GM12865 (cell line): ENCODE measurements at regions not wholly inside any gene's neighbourhood (a gene's known extent, or its start where the extent isn't known, plus 50 kb on each side); places are given as distances from the start of the nearest gene placed in this dataset.

Experiments
- DNase-seq: peaks from one replicate; pipeline ENCODE4 v3.0.0; 2010; ENCODE audit warnings: low read depth
- H3K4me3 ChIP-seq: 2 replicates; pipeline ENCODE4 v1.5.1; 2011; ENCODE audit warnings: mild to moderate bottlenecking, low read depth, low read length, control low read depth
- TF ChIP-seq, protein P1 (sequence below): IDR thresholded peaks from 2 replicates; pipeline ENCODE4 v1.5.1; 2011; ENCODE audit warnings: low read length, control low read depth, low read depth, inconsistent platforms; ENCODE audit not compliant: insufficient read depth; ENCODE audit errors: missing control alignments

DNA sequence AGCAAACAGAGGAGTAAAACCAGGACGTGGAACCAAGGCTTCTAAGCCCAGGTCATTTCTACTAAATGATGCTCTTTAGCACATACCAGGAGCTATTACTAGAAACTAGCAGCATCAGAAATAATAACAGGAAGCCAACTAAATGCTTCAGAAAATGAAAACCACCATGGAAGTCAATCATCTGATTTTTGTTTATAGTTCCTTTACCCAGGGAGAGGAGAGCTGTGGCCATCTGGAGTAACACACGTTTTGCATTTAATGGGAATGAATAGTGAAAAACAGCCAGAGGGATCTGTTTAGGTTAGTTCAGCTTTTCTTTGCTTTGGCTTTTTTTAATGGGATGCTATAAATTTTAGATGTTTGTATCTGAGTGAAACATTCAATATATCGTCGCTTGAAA, 250.7 kb upstream of the ARHGAP20 start:
- no peak for DNase-seq
- no peak overlapping the region for H3K4me3 ChIP-seq
- TF ChIP-seq, protein P1, sequence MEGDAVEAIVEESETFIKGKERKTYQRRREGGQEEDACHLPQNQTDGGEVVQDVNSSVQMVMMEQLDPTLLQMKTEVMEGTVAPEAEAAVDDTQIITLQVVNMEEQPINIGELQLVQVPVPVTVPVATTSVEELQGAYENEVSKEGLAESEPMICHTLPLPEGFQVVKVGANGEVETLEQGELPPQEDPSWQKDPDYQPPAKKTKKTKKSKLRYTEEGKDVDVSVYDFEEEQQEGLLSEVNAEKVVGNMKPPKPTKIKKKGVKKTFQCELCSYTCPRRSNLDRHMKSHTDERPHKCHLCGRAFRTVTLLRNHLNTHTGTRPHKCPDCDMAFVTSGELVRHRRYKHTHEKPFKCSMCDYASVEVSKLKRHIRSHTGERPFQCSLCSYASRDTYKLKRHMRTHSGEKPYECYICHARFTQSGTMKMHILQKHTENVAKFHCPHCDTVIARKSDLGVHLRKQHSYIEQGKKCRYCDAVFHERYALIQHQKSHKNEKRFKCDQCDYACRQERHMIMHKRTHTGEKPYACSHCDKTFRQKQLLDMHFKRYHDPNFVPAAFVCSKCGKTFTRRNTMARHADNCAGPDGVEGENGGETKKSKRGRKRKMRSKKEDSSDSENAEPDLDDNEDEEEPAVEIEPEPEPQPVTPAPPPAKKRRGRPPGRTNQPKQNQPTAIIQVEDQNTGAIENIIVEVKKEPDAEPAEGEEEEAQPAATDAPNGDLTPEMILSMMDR, result no peak

DNA sequence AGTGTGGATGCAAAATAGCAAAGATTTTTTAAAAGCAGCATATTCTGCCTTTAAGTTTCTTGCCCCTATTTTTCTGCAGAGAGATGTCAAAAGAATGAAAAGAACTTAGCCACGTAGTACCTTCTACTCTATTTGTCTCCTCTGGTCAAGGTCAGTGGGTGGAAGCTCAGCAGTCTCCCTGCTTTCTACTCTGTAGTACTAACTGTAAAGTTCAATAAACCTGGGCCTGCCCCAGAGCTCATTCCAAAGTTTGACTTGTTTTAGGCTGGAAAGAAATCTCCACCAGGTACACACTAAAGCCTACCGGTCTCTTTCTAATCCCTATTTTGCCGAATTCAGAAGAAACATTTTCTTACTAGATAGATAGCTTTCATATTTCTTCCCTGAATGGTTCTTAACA, 247.9 kb upstream of the ARHGAP20 start:
- DNase-seq, result no peak
- TF ChIP-seq, protein P1, result no peak
- no peak overlapping the region for H3K4me3 ChIP-seq

DNA sequence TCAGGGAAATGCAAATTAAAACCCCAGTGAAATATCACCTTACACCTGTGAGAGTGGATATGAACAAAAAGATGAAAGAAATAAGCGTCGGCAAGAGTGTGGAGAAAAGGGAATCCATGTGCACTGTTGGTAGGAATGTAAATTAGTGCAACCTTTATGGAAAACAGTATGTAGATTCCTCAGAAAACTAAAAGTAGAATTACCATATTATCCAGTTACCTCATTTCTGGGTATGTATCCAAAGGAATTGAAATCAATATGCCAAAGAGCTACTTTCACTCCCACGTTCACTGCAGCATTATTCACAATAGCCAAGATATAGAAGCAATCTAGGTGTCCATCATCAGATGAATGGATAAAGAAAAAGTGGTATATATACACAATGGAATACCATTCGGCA, 246.0 kb upstream of the ARHGAP20 start:
- TF ChIP-seq, protein P1, result no peak
- no peak for DNase-seq
- H3K4me3 ChIP-seq, result no peak overlapping the region

DNA sequence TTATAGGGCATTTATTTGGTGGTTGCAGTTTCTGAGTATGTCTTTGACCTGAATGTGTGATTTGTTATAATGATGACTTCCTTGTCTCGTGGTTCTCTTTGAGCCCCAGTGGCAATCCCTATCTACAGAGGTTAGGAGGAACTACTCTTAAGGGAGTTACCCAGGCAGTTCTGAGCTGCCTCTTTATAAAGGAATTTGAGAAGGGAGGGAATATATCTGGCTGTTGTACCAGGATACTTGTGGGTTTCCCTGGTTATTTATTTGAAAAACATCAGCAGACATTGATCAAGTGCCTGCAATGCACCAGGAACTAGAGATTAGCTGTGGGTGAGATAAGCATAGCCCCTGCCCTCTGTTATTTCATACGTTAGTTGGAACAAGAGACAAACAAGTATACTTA, 243.5 kb upstream of the ARHGAP20 start:
- no peak overlapping the region for H3K4me3 ChIP-seq
- TF ChIP-seq, protein P1, result no peak
- no peak for DNase-seq

DNA sequence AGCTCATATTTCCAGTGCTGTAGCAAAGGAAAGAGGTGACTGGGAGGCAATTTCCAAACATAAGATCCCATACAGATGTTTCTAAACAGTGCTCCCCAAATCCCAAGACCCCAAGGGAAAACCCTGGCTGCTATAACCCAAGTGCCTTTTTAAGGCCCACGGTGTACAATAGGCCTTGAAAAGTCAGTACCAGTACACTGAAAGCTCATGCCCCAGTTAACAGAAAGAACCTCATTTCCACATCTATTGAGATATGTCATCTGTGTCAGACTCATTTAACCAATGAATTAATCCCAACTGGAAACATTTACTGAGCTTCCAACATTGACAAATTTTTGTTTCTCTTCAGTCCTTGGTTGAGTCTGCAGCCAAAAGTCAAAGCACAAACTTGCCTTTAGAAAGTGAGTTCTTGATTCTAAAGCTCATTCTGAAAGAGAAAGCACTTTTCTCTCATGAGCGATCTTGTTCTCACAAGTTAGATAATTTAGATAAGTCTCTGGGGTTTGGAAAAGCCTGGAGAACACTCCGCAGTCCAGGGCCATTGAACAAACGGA, 239.8 kb upstream of the ARHGAP20 start:
- peak; percentile 33 for DNase-seq
- H3K4me3 ChIP-seq, result no peak overlapping the region
- TF ChIP-seq, protein P1, result no peak

DNA sequence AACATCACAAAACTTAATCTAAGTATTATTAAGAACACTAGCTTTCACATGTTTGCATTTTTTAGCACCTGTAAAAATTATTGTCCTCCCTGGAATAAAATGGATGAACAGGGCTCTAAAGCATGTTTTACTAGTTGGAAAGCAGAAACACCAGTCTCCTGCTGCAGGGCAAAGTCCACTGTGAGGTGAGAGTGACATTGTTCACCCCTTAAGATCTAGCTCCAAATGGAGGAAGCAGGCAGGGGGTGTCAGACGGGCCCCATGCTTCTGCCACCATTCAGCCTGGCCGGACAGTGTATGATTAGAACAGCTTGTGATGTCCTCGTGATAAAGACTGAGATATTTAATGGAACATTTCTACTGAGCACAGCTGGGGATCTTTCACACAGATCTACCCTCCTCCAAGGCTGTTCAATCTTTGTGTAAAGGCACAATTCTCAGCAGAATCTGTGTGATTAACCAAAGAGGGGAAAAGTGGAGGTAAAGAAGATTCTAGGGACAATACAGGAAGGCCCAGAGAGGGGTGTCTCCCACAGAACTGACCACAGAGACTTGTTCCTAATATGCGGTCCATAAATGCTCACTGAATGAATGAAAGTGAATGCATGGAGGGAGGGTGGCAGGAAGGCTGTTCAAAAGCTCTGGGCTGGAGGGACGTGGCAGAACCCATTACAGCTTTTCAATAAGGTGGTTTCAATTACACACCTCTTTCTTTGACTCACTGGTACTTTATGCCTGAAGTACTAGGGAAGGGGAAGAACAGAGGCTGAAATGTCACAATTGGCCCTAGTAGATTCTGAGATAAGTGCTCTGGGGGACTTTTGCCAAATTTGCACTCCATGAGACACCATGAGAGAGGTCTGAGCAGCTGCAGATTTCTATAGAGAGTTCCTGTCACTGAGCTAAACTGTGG, 239.1 kb upstream of the ARHGAP20 start:
- DNase-seq, result peak; percentile 39
- TF ChIP-seq, protein P1, result no peak

More for the DNA sequence above, 239.1 kb upstream of the ARHGAP20 start:
- H3K4me3 ChIP-seq, result no peak overlapping the region
